SK-N-SH treated with all-trans-retinoic acid at 6 μM for 48 hours (cell line): ENCODE measurements at regions not wholly inside any gene's neighbourhood (a gene's known extent, or its start where the extent isn't known, plus 50 kb on each side); places are given as distances from the start of the nearest gene placed in this dataset.

Source experiments
- ARNTL ChIP-seq: fragments of 450-650 bp; formaldehyde crosslinking; IDR thresholded peaks from 2 replicates; pipeline ENCODE4 v1.5.0; 2020; ENCODE audit warnings: low read depth, mild to moderate bottlenecking, moderate library complexity, borderline replicate concordance
- CSDC2 ChIP-seq: fragments of 250-450 bp; sonication (Bioruptor Pico); IDR thresholded peaks from 2 replicates; pipeline ENCODE4 v1.5.0; 2020; ENCODE audit warnings: mild to moderate bottlenecking, moderate library complexity
- ESRRG ChIP-seq: fragments of 250-450 bp; sonication (Bioruptor Pico); IDR thresholded peaks from 2 replicates; pipeline ENCODE4 v1.6.1; 2021; ENCODE audit warnings: mild to moderate bottlenecking
- PATZ1 ChIP-seq: fragments of 250-450 bp; sonication (Bioruptor Pico); IDR thresholded peaks from 2 replicates; pipeline ENCODE4 v1.8.0; 2020; ENCODE audit warnings: mild to moderate bottlenecking, moderate library complexity, borderline replicate concordance
- ZC3H10 ChIP-seq: fragments of 250-450 bp; sonication (Bioruptor Pico); IDR thresholded peaks from 2 replicates; pipeline ENCODE4 v1.5.1; 2021; ENCODE audit warnings: mild to moderate bottlenecking, moderate library complexity
- ZFP3 ChIP-seq: fragments of 250-450 bp; sonication (Bioruptor Pico); IDR thresholded peaks from 2 replicates; pipeline ENCODE4 v1.5.0; 2020; ENCODE audit warnings: mild to moderate bottlenecking, moderate library complexity
- ZNF70 ChIP-seq: fragments of 450-650 bp; formaldehyde crosslinking; IDR thresholded peaks from 2 replicates; pipeline ENCODE4 v1.5.0; 2020; ENCODE audit warnings: mild to moderate bottlenecking, moderate library complexity
- ZNF8 ChIP-seq: fragments of 450-650 bp; formaldehyde crosslinking; IDR thresholded peaks from 2 replicates; pipeline ENCODE4 v1.5.0; 2020; ENCODE audit warnings: mild to moderate bottlenecking, moderate library complexity

- no peak for TF ChIP-seq ESRRG (CRISPR knock-in tag)
- no peak for TF ChIP-seq PATZ1
- TF ChIP-seq ZNF8 = no peak
- TF ChIP-seq ARNTL (CRISPR knock-in tag) = no peak
- no peak for TF ChIP-seq CSDC2 (CRISPR knock-in tag)
- no peak for TF ChIP-seq ZFP3
- no peak for TF ChIP-seq ZNF70
- TF ChIP-seq ZC3H10 (CRISPR knock-in tag) = no peak
These were observed 421.8 kb downstream of the SPRY2 start for GRCh38 chr13:79919091-79919490.
